ENCODE measurements at regions not wholly inside any gene's neighbourhood (a gene's known extent, or its start where the extent isn't known, plus 50 kb on each side); places are given as distances from the start of the nearest gene placed in this dataset.

DNA sequence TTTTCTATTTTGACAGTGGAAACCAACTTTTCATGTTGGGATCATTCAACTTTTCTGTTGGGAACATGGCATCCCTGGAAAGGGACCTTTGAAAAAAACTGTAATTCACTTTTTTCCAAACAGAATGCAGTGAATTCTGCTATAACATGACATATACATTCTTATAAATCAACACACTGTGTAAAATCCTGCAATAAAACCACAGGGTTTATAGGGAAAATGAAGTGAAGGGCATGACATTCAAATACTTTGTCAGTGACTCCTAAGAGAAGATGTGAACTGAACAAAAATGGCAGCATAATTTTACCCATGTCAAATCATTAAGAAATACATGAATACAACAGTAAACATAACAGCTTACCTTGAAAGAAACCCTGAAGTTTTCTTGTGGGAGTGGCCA, 264.5 kb upstream of the ANKRD50 start:
- Histone ChIP-seq H3K27me3 (ENCODE audit: control insufficient read depth, low read length) (no peaks in the 10 kb centered on the region), H4K20me1 (ENCODE audit: control insufficient read depth, insufficient read depth, low read depth, low read length) (no peaks in the 10 kb centered on the region), H3K4me2 (ENCODE audit: low read length) (no peak overlapping the region), H3K79me2 (ENCODE audit: control insufficient read depth, low read length) (no peaks in the 10 kb centered on the region), H3K4me3 (ENCODE audit: low read length) (no peak overlapping the region), H3K4me1 (ENCODE audit: control insufficient read depth, low read length) (no peaks in the 10 kb centered on the region), H3K9me2 (replicated peaks; ENCODE audit: control insufficient read depth, low read length) (no peaks in the 10 kb centered on the region), H3K27ac (ENCODE audit: low read depth, low read length) (no peak overlapping the region), H3K36me3 (ENCODE audit: control insufficient read depth, low read length) (no peaks in the 10 kb centered on the region), H3F3A (ENCODE audit: control insufficient read depth, insufficient read depth) (no peaks in the 10 kb centered on the region), H3K9me3 (ENCODE audit: control insufficient read depth, insufficient read depth, low read length) (no peaks in the 10 kb centered on the region)
- TF ChIP-seq, protein P1, sequence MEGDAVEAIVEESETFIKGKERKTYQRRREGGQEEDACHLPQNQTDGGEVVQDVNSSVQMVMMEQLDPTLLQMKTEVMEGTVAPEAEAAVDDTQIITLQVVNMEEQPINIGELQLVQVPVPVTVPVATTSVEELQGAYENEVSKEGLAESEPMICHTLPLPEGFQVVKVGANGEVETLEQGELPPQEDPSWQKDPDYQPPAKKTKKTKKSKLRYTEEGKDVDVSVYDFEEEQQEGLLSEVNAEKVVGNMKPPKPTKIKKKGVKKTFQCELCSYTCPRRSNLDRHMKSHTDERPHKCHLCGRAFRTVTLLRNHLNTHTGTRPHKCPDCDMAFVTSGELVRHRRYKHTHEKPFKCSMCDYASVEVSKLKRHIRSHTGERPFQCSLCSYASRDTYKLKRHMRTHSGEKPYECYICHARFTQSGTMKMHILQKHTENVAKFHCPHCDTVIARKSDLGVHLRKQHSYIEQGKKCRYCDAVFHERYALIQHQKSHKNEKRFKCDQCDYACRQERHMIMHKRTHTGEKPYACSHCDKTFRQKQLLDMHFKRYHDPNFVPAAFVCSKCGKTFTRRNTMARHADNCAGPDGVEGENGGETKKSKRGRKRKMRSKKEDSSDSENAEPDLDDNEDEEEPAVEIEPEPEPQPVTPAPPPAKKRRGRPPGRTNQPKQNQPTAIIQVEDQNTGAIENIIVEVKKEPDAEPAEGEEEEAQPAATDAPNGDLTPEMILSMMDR (IDR thresholded peaks at IDR 0.05; ENCODE audit: low read depth, low read length, poor library complexity, severe bottlenecking) = no peak
- no peak for TF ChIP-seq EZH2phosphoT487 (IDR thresholded peaks at IDR 0.05; ENCODE audit: borderline replicate concordance, low read length)

DNA sequence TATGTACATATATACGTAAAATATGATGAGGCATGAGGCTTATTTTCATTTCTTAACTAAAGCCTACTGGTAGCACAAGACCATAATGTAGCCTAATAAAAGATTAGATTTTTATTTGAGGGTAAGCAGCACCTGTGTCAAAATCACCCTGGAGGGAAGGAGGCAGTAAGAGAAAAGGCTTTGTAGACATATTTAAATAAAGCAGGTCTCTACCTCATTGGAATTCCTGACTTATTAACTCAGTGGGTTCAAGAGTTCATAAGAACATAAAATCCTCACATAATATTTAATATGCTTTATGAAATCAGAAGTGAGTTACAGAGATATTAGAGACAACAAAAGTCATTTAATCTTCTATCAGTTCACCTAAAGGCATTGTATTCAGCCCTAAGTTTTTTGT, 261.6 kb upstream of the ANKRD50 start:
- Histone ChIP-seq H3K4me2 (ENCODE audit: low read length) (no peak overlapping the region), H3K79me2 (ENCODE audit: control insufficient read depth, low read length) (no peaks in the 10 kb centered on the region), H3K27ac (ENCODE audit: low read depth, low read length) (no peak overlapping the region), H3K36me3 (ENCODE audit: control insufficient read depth, low read length) (no peaks in the 10 kb centered on the region), H3K4me1 (ENCODE audit: control insufficient read depth, low read length) (no peaks in the 10 kb centered on the region), H3K9me3 (ENCODE audit: control insufficient read depth, insufficient read depth, low read length) (no peaks in the 10 kb centered on the region), H3K27me3 (ENCODE audit: control insufficient read depth, low read length) (no peaks in the 10 kb centered on the region), H3K4me3 (ENCODE audit: low read length) (no peak overlapping the region), H4K20me1 (ENCODE audit: control insufficient read depth, insufficient read depth, low read depth, low read length) (no peaks in the 10 kb centered on the region), H3K9me2 (replicated peaks; ENCODE audit: control insufficient read depth, low read length) (no peaks in the 10 kb centered on the region), H3F3A (ENCODE audit: control insufficient read depth, insufficient read depth) (no peaks in the 10 kb centered on the region)
- TF ChIP-seq, protein P1 (IDR thresholded peaks at IDR 0.05; ENCODE audit: low read depth, low read length, poor library complexity, severe bottlenecking) = no peak
- TF ChIP-seq EZH2phosphoT487 (IDR thresholded peaks at IDR 0.05; ENCODE audit: borderline replicate concordance, low read length) = no peak

DNA sequence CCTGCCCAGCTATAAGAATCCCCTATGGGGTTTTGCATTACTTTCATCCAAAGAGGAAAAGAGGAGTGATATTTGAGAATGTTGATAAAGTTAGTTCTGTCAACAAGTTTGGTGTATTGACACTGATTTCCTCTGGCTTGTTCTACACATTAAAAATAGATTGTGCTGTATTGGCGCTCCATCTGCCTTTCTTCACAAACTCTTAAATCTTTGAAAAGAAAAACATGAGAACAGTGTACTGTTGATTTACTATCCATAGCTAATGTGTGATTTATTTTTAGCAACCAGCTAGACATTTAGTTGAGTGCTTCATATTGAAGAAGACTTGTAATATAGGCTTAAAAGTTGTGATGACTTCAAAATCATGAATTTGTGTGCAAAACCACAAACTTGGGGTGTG, 261.2 kb upstream of the ANKRD50 start:
- Histone ChIP-seq H3K36me3 (ENCODE audit: control insufficient read depth, low read length) (no peaks in the 10 kb centered on the region), H3K9me3 (ENCODE audit: control insufficient read depth, insufficient read depth, low read length) (no peaks in the 10 kb centered on the region), H3K27ac (ENCODE audit: low read depth, low read length) (no peak overlapping the region), H4K20me1 (ENCODE audit: control insufficient read depth, insufficient read depth, low read depth, low read length) (no peaks in the 10 kb centered on the region), H3K9me2 (replicated peaks; ENCODE audit: control insufficient read depth, low read length) (no peaks in the 10 kb centered on the region), H3K27me3 (ENCODE audit: control insufficient read depth, low read length) (no peaks in the 10 kb centered on the region), H3F3A (ENCODE audit: control insufficient read depth, insufficient read depth) (no peaks in the 10 kb centered on the region), H3K79me2 (ENCODE audit: control insufficient read depth, low read length) (no peaks in the 10 kb centered on the region), H3K4me3 (ENCODE audit: low read length) (no peak overlapping the region), H3K4me2 (ENCODE audit: low read length) (no peak overlapping the region), H3K4me1 (ENCODE audit: control insufficient read depth, low read length) (no peaks in the 10 kb centered on the region)
- TF ChIP-seq, protein P1 (IDR thresholded peaks at IDR 0.05; ENCODE audit: low read depth, low read length, poor library complexity, severe bottlenecking) = no peak
- TF ChIP-seq EZH2phosphoT487 (IDR thresholded peaks at IDR 0.05; ENCODE audit: borderline replicate concordance, low read length) = no peak

DNA sequence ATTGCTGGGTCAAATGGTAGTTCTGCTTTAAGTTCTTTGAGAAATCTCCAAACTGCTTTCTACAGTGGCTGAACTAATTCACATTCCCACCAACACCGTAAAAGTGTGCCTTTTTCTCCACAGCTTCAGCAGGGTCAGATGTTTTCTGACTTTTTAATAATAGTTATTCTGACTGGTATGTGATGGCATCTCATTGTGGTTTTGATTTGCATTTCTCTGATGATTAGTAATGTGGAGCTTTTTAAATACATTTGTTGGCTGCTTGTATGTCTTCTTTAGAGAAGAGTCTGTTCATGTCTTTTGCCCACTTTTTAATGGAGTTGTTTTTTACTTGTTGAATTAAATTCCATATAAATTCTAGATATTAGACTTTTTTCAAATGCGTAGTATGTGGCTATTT, 257.5 kb upstream of the ANKRD50 start:
- Histone ChIP-seq H3K4me2 (ENCODE audit: low read length) (no peak overlapping the region), H3K27me3 (ENCODE audit: control insufficient read depth, low read length) (no peaks in the 10 kb centered on the region), H3F3A (ENCODE audit: control insufficient read depth, insufficient read depth) (no peaks in the 10 kb centered on the region), H3K79me2 (ENCODE audit: control insufficient read depth, low read length) (no peaks in the 10 kb centered on the region), H3K9me2 (replicated peaks; ENCODE audit: control insufficient read depth, low read length) (no peaks in the 10 kb centered on the region), H3K36me3 (ENCODE audit: control insufficient read depth, low read length) (no peaks in the 10 kb centered on the region), H3K4me3 (ENCODE audit: low read length) (no peak overlapping the region), H4K20me1 (ENCODE audit: control insufficient read depth, insufficient read depth, low read depth, low read length) (no peaks in the 10 kb centered on the region), H3K4me1 (ENCODE audit: control insufficient read depth, low read length) (no peaks in the 10 kb centered on the region), H3K9me3 (ENCODE audit: control insufficient read depth, insufficient read depth, low read length) (no peaks in the 10 kb centered on the region), H3K27ac (ENCODE audit: low read depth, low read length) (no peak overlapping the region)
- no peak for TF ChIP-seq EZH2phosphoT487 (IDR thresholded peaks at IDR 0.05; ENCODE audit: borderline replicate concordance, low read length)
- TF ChIP-seq, protein P1 (IDR thresholded peaks at IDR 0.05; ENCODE audit: low read depth, low read length, poor library complexity, severe bottlenecking) = no peak

Measured in DOHH2 (cell line).